Kidney epithelial cell (primary cell): ENCODE measurements at regions not wholly inside any gene's neighbourhood (a gene's known extent, or its start where the extent isn't known, plus 50 kb on each side); places are given as distances from the start of the nearest gene placed in this dataset.

Experiments used
- DNase-seq: peaks from one replicate; pipeline ENCODE4 v3.0.0-alpha.2; 2010; ENCODE audit warnings: low read depth
- H3K27me3 ChIP-seq: 2 replicates; pipeline ENCODE4 v1.6.0; 2011; ENCODE audit warnings: low read length; ENCODE audit not compliant: control insufficient read depth, insufficient read depth
- H3K36me3 ChIP-seq: 2 replicates; pipeline ENCODE4 v1.5.1; 2011; ENCODE audit warnings: low read length; ENCODE audit not compliant: control insufficient read depth, insufficient read depth
- H3K4me3 ChIP-seq: 2 replicates; pipeline ENCODE4 v1.5.1; 2011; ENCODE audit warnings: low read depth, mild to moderate bottlenecking, control low read depth, low read length
- CTCF ChIP-seq: IDR thresholded peaks from 2 replicates; pipeline ENCODE4 v1.5.1; 2011; ENCODE audit warnings: mild to moderate bottlenecking, moderate library complexity, low read length, control low read depth, inconsistent platforms; ENCODE audit not compliant: insufficient read depth, poor library complexity, severe bottlenecking

DNA sequence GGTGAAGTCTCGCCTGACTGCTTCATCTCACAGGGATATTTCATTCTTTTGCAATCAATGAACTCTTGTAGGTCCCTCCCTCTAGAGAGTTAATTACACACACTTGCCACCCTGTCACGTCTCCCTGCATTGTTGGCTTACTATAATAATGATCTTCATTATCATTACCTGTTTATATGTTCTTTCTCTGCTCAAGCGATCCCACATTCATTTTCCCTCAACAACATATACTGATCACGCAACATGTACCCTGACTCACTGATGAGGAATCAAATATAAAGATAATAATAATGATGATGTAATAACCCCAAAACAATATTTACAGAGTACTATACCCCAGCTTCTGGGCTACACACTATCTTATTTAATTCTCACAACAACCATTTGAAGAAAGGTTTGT is 88.5 kb downstream of the FEM1C start:
- no peak for TF ChIP-seq CTCF
- H3K4me3 ChIP-seq, result no peak overlapping the region
- no peak for DNase-seq
- H3K27me3 ChIP-seq, result no peaks in the 10 kb centered on the region
- no peaks in the 10 kb centered on the region for H3K36me3 ChIP-seq

GRCh38 chr5:115455301-115455707 is 89.3 kb downstream of the FEM1C start:
- no peak for TF ChIP-seq CTCF
- Histone ChIP-seq H3K36me3 (no peaks in the 10 kb centered on the region), H3K27me3 (no peaks in the 10 kb centered on the region), H3K4me3 (no peak overlapping the region)
- DNase-seq, result no peak

- Histone ChIP-seq H3K36me3 (no peaks in the 10 kb centered on the region), H3K4me3 (no peak overlapping the region), H3K27me3 (no peaks in the 10 kb centered on the region)
- no peak for DNase-seq
- no peak for TF ChIP-seq CTCF
These were observed 91.0 kb downstream of the FEM1C start for GRCh38 chr5:115453391-115454095.

- H3K27me3 ChIP-seq, result no peaks in the 10 kb centered on the region
- H3K36me3 ChIP-seq, result no peaks in the 10 kb centered on the region
- no peak overlapping the region for H3K4me3 ChIP-seq
- TF ChIP-seq CTCF, result no peak
- DNase-seq, result no peak
These were observed 91.9 kb downstream of the FEM1C start for GRCh38 chr5:115452536-115453235.

- no peaks in the 10 kb centered on the region for H3K36me3 ChIP-seq
- no peak for DNase-seq
- TF ChIP-seq CTCF, result no peak
- no peak overlapping the region for H3K4me3 ChIP-seq
- H3K27me3 ChIP-seq, result no peaks in the 10 kb centered on the region
These were observed 92.5 kb downstream of the FEM1C start for GRCh38 chr5:115452083-115452482.
